ENCODE measurements at regions not wholly inside any gene's neighbourhood (a gene's known extent, or its start where the extent isn't known, plus 50 kb on each side); places are given as distances from the start of the nearest gene placed in this dataset.
A peak's percentile ranks its signal among the peaks of the same experiment; 100 is the strongest.

DNA sequence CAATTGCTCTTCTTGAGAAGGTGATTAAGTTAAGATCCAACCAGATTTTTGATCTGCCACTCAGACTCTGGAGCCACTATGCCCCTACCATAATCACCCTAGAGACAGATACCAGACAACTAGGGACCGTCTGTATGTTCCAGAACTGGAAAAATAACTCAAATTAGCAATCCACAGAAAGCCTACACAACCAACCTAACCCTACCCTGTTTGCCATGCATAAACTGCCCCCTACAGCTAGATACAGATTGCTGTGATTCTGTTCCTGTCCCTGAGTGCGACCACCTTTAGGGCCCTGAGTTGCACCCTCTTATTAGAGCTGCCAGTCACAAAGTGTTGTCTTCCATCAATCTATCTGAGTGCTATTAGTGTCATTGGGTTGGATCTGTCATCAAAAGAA is 929.8 kb upstream of the SLITRK1 start:
- no peaks in the 10 kb centered on the region for H3F3A ChIP-seq (ENCODE audit: low read depth)
- TF ChIP-seq CTCF (conservative IDR thresholded peaks at IDR 0.05; ENCODE audit: low read length): peak; percentile 41
- no peak for TF ChIP-seq EZH2phosphoT487 (IDR thresholded peaks at IDR 0.05; ENCODE audit: borderline replicate concordance)

GRCh38 chr13:84810781-84811180 is 928.5 kb upstream of the SLITRK1 start:
- peak overlapping the region; percentile 31; the same call in 1 of the 2 replicates for H2AFZ ChIP-seq (ENCODE audit: low read length)
- H3K27me3 ChIP-seq (ENCODE audit: insufficient read depth, low read length, poor library complexity, severe bottlenecking): no peaks in the 10 kb centered on the region

More for the DNA sequence above, 929.8 kb upstream of the SLITRK1 start:
- Histone ChIP-seq H3K9ac (ENCODE audit: low read depth, low read length, poor library complexity, severe bottlenecking) (no peak overlapping the region), H3K36me3 (ENCODE audit: insufficient read depth, low read length) (no peaks in the 10 kb centered on the region), H3K79me2 (ENCODE audit: insufficient read depth, low read length) (no peaks in the 10 kb centered on the region), H4K20me1 (ENCODE audit: insufficient read depth, low read length, poor library complexity, severe bottlenecking) (no peaks in the 10 kb centered on the region), H3K9me2 (replicated peaks; ENCODE audit: low read depth, low read length) (no peaks in the 10 kb centered on the region), H3K4me2 (ENCODE audit: low read depth, low read length, poor library complexity, severe bottlenecking) (no peak overlapping the region), H3K4me1 (ENCODE audit: insufficient read depth, low read length, poor library complexity, severe bottlenecking) (no peaks in the 10 kb centered on the region), H3K4me3 (ENCODE audit: low read length, poor library complexity, severe bottlenecking) (no peak overlapping the region), H2AFZ (ENCODE audit: low read length) (no peak overlapping the region), H3K27me3 (ENCODE audit: insufficient read depth, low read length, poor library complexity, severe bottlenecking) (no peaks in the 10 kb centered on the region), H3K9me3 (ENCODE audit: insufficient read depth, low read depth, low read length) (no peaks in the 10 kb centered on the region)

DNA sequence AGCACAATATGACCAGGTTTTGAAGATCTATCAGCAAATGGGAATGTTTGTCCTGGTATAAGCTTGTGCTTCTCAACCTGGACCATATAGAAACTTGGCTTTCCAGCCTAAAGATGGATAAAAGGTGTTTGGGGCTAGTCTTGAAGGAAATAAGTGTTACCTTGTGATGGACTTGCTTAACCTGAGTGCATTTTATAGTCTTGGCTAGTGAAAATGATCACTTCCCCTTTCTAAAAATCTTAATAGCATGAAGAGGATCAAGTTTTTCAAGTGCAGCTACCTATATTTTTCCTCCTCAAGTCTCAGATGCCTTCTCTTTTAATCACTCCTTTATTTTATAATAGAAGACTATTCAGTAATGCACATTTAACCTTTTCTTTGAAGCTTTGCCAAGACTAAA is 919.8 kb upstream of the SLITRK1 start:
- Histone ChIP-seq H3K4me2 (ENCODE audit: low read depth, low read length, poor library complexity, severe bottlenecking) (no peak overlapping the region), H4K20me1 (ENCODE audit: insufficient read depth, low read length, poor library complexity, severe bottlenecking) (no peaks in the 10 kb centered on the region)

More at GRCh38 chr13:84810781-84811180, 928.5 kb upstream of the SLITRK1 start:
- Histone ChIP-seq H3K9me2 (replicated peaks; ENCODE audit: low read depth, low read length) (no peaks in the 10 kb centered on the region), H4K20me1 (ENCODE audit: insufficient read depth, low read length, poor library complexity, severe bottlenecking) (no peaks in the 10 kb centered on the region), H3F3A (ENCODE audit: low read depth) (no peaks in the 10 kb centered on the region), H3K9me3 (ENCODE audit: insufficient read depth, low read depth, low read length) (no peaks in the 10 kb centered on the region), H3K79me2 (ENCODE audit: insufficient read depth, low read length) (no peaks in the 10 kb centered on the region), H3K4me3 (ENCODE audit: low read length, poor library complexity, severe bottlenecking) (no peak overlapping the region), H3K4me1 (ENCODE audit: insufficient read depth, low read length, poor library complexity, severe bottlenecking) (no peaks in the 10 kb centered on the region), H3K4me2 (ENCODE audit: low read depth, low read length, poor library complexity, severe bottlenecking) (no peak overlapping the region), H3K36me3 (ENCODE audit: insufficient read depth, low read length) (no peaks in the 10 kb centered on the region), H3K9ac (ENCODE audit: low read depth, low read length, poor library complexity, severe bottlenecking) (no peak overlapping the region)
- TF ChIP-seq CTCF (conservative IDR thresholded peaks at IDR 0.05; ENCODE audit: low read length): no peak
- no peak for TF ChIP-seq EZH2phosphoT487 (IDR thresholded peaks at IDR 0.05; ENCODE audit: borderline replicate concordance)

More for the DNA sequence above, 919.8 kb upstream of the SLITRK1 start:
- H3K9me3 ChIP-seq (ENCODE audit: insufficient read depth, low read depth, low read length): no peaks in the 10 kb centered on the region
- TF ChIP-seq EZH2phosphoT487 (IDR thresholded peaks at IDR 0.05; ENCODE audit: borderline replicate concordance) (no peak), CTCF (conservative IDR thresholded peaks at IDR 0.05; ENCODE audit: low read length) (no peak)
- no peaks in the 10 kb centered on the region for H3K4me1 ChIP-seq (ENCODE audit: insufficient read depth, low read length, poor library complexity, severe bottlenecking)
- no peak overlapping the region for H3K4me3 ChIP-seq (ENCODE audit: low read length, poor library complexity, severe bottlenecking)
- no peaks in the 10 kb centered on the region for H3K9me2 ChIP-seq (replicated peaks; ENCODE audit: low read depth, low read length)
- H3K27me3 ChIP-seq (ENCODE audit: insufficient read depth, low read length, poor library complexity, severe bottlenecking): no peaks in the 10 kb centered on the region
- no peaks in the 10 kb centered on the region for H3F3A ChIP-seq (ENCODE audit: low read depth)
- no peak overlapping the region for H3K9ac ChIP-seq (ENCODE audit: low read depth, low read length, poor library complexity, severe bottlenecking)
- no peaks in the 10 kb centered on the region for H3K79me2 ChIP-seq (ENCODE audit: insufficient read depth, low read length)
- H2AFZ ChIP-seq (ENCODE audit: low read length): no peak overlapping the region
- no peaks in the 10 kb centered on the region for H3K36me3 ChIP-seq (ENCODE audit: insufficient read depth, low read length)
